ENCODE measurements at regions not wholly inside any gene's neighbourhood (a gene's known extent, or its start where the extent isn't known, plus 50 kb on each side); places are given as distances from the start of the nearest gene placed in this dataset.

DNA sequence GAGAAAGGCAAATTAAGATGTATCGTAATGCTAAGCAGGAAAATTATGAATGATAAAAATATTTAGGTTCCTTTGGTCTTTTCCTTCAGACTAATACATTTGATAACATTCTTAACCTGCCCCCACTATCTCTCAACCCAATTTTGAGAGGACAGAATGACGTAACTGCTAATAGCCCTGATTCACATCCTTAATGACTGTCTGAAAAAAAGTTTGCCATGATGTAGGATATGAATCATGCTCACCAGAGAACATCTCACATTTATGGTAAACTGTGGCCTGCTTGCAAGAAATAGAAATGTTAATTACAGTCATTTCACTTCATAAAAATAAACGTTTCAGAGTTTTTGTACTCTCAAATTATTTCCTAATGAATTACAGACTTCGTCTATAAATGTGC is 128.0 kb upstream of the VEGFC start:
- Histone ChIP-seq H3K36me3 (ENCODE audit: control insufficient read depth, insufficient read depth, low read length) (no peaks in the 10 kb centered on the region), H3K27ac (ENCODE audit: low read length) (no peak overlapping the region), H3K27me3 (ENCODE audit: control insufficient read depth, insufficient read depth, low read length) (no peaks in the 10 kb centered on the region), H3K4me3 (ENCODE audit: low read length) (no peak overlapping the region), H3K4me1 (ENCODE audit: control insufficient read depth, insufficient read depth, low read length) (no peaks in the 10 kb centered on the region), H3K9me3 (ENCODE audit: control insufficient read depth, insufficient read depth, low read length) (no peaks in the 10 kb centered on the region)
- ATAC-seq: no peak
- Mint-ChIP-seq H3K27me3 (ENCODE audit: low read depth in 2 of 2) (no peaks in the 10 kb centered on the region), H3K9me3 (peaks cover 4 to 5% of the 10 kb centered on the region in 2 donors), H3K36me3 (no peaks in the 10 kb centered on the region), H3K4me3 (no peak overlapping the region), H3K27ac (no peak overlapping the region), H3K4me1 (no peaks in the 10 kb centered on the region)
- intact Hi-C loops (cut with micrococcal nuclease): no loop called here
- 0% methylated on average over 1 of the region's 4 CpGs for WGBS (ENCODE audit: insufficient coverage)
- no peak for DNase-seq
- TF ChIP-seq, protein P1, sequence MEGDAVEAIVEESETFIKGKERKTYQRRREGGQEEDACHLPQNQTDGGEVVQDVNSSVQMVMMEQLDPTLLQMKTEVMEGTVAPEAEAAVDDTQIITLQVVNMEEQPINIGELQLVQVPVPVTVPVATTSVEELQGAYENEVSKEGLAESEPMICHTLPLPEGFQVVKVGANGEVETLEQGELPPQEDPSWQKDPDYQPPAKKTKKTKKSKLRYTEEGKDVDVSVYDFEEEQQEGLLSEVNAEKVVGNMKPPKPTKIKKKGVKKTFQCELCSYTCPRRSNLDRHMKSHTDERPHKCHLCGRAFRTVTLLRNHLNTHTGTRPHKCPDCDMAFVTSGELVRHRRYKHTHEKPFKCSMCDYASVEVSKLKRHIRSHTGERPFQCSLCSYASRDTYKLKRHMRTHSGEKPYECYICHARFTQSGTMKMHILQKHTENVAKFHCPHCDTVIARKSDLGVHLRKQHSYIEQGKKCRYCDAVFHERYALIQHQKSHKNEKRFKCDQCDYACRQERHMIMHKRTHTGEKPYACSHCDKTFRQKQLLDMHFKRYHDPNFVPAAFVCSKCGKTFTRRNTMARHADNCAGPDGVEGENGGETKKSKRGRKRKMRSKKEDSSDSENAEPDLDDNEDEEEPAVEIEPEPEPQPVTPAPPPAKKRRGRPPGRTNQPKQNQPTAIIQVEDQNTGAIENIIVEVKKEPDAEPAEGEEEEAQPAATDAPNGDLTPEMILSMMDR (IDR thresholded peaks at IDR 0.05): no peak

DNA sequence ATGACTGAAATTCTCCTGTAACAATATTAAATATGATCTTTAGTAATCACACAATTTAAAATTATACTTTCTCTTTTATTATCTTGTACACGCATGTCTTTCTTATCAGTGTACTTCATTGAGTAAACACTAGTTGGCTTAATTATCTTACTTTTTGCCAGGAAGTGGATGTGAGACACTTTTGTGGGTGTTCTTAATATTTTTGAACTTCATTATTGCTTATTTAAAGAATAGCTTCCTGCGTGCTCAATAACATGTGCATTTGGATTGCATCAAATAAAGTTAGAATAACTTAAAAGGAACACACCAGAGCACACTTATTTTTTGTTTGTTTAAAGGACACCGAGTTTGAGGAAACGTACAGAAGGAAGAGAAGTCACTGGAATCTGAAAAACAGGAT is 128.5 kb upstream of the VEGFC start:
- TF ChIP-seq, protein P1 (IDR thresholded peaks at IDR 0.05): no peak
- WGBS (ENCODE audit: insufficient coverage): 95% methylated on average over 2 of the region's 4 CpGs
- Mint-ChIP-seq H3K4me1 (no peaks in the 10 kb centered on the region), H3K27ac (no peak overlapping the region), H3K4me3 (no peak overlapping the region), H3K9me3 (peaks cover 5 to 7% of the 10 kb centered on the region in 2 donors), H3K27me3 (ENCODE audit: low read depth in 2 of 2) (no peaks in the 10 kb centered on the region), H3K36me3 (no peaks in the 10 kb centered on the region)
- H3K36me3 ChIP-seq (ENCODE audit: control insufficient read depth, insufficient read depth, low read length): no peaks in the 10 kb centered on the region
- no peaks in the 10 kb centered on the region for H3K27me3 ChIP-seq (ENCODE audit: control insufficient read depth, insufficient read depth, low read length)
- H3K9me3 ChIP-seq (ENCODE audit: control insufficient read depth, insufficient read depth, low read length): no peaks in the 10 kb centered on the region
- intact Hi-C loops (cut with micrococcal nuclease): no loop called here
- no peak overlapping the region for H3K27ac ChIP-seq (ENCODE audit: low read length)
- no peaks in the 10 kb centered on the region for H3K4me1 ChIP-seq (ENCODE audit: control insufficient read depth, insufficient read depth, low read length)
- H3K4me3 ChIP-seq (ENCODE audit: low read length): no peak overlapping the region
- no peak for DNase-seq
- ATAC-seq: no peak

DNA sequence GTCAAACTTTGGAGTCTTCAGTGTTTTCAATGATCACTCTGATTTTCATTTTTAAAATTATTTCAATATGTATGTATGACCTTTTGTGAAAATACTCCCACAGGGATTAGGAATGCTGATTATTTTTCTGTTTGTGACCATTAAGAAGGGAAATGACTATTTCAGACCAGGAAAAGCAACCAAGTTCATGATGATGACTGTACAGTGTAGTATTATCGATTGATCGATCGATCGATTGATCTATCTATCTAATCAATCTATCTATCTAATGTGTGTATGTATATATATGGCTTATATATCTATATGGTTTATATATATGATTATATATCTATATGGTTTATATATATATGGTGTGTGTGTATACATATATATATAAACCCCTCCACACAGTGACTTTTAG is 131.5 kb upstream of the VEGFC start:
- ATAC-seq: no peak
- DNase-seq: no peak
- no peaks in the 10 kb centered on the region for H3K4me1 ChIP-seq (ENCODE audit: control insufficient read depth, insufficient read depth, low read length)
- Mint-ChIP-seq H3K27me3 (ENCODE audit: low read depth in 2 of 2) (no peaks in the 10 kb centered on the region), H3K9me3 (peaks cover 4 to 5% of the 10 kb centered on the region in 2 donors), H3K36me3 (no peaks in the 10 kb centered on the region), H3K27ac (no peak overlapping the region), H3K4me1 (no peaks in the 10 kb centered on the region), H3K4me3 (no peak overlapping the region)
- H3K27me3 ChIP-seq (ENCODE audit: control insufficient read depth, insufficient read depth, low read length): no peaks in the 10 kb centered on the region
- no peaks in the 10 kb centered on the region for H3K9me3 ChIP-seq (ENCODE audit: control insufficient read depth, insufficient read depth, low read length)
- WGBS (ENCODE audit: insufficient coverage): no CpG with 5 or more reads among the region's 4 CpGs
- H3K27ac ChIP-seq (ENCODE audit: low read length): no peak overlapping the region
- no peak overlapping the region for H3K4me3 ChIP-seq (ENCODE audit: low read length)
- no peaks in the 10 kb centered on the region for H3K36me3 ChIP-seq (ENCODE audit: control insufficient read depth, insufficient read depth, low read length)
- TF ChIP-seq, protein P1 (IDR thresholded peaks at IDR 0.05): no peak
- intact Hi-C loops (cut with micrococcal nuclease): no loop called here

DNA sequence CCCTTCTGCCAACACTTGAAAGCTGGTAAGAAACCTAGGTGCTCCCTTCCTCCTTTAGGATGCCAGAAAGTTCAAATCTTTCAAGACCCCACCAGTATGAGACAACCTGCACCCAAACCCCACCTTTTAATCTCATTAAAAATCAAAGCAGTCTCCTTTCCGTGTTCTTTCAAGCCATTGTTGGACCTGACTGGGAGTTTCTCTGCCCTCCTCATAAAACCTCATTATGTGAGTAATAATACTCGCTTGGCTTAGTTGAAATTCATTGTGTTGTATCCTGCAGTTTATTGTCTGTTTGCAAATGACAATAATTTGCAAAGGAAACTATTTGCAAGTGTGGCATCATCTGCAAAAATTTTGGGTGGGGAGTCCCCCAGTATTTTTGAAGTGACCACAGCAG is 133.2 kb upstream of the VEGFC start:
- Mint-ChIP-seq H3K4me3 (no peak overlapping the region), H3K4me1 (no peaks in the 10 kb centered on the region), H3K27me3 (ENCODE audit: low read depth in 2 of 2) (no peaks in the 10 kb centered on the region), H3K36me3 (no peaks in the 10 kb centered on the region), H3K27ac (no peak overlapping the region), H3K9me3 (peaks cover 2 to 5% of the 10 kb centered on the region in 2 donors)
- DNase-seq (no peak), ATAC-seq (no peak)
- intact Hi-C loops (cut with micrococcal nuclease): no loop called here
- H3K27ac ChIP-seq (ENCODE audit: low read length): no peak overlapping the region
- TF ChIP-seq, protein P1 (IDR thresholded peaks at IDR 0.05): no peak
- 33% methylated on average over 1 of the region's 2 CpGs for WGBS (ENCODE audit: insufficient coverage)
- H3K4me3 ChIP-seq (ENCODE audit: low read length): no peak overlapping the region
- no peaks in the 10 kb centered on the region for H3K4me1 ChIP-seq (ENCODE audit: control insufficient read depth, insufficient read depth, low read length)
- H3K9me3 ChIP-seq (ENCODE audit: control insufficient read depth, insufficient read depth, low read length): no peaks in the 10 kb centered on the region
- no peaks in the 10 kb centered on the region for H3K27me3 ChIP-seq (ENCODE audit: control insufficient read depth, insufficient read depth, low read length)
- H3K36me3 ChIP-seq (ENCODE audit: control insufficient read depth, insufficient read depth, low read length): no peaks in the 10 kb centered on the region

Measured in natural killer cell (primary cell).